Mesothelial cell of epicardium (in vitro differentiated cells): ENCODE measurements at regions not wholly inside any gene's neighbourhood (a gene's known extent, or its start where the extent isn't known, plus 50 kb on each side); places are given as distances from the start of the nearest gene placed in this dataset.

Source experiments
- DNase-seq, 2 experiments: peaks; one replicate each; pipeline ENCODE4 v3.0.0; 2021; ENCODE audit warnings: low spot score in 2 of 2; ENCODE audit not compliant: unreplicated experiment in 2 of 2
- H3K27ac Mint-ChIP-seq: 2 replicates; pipeline ENCODE4 v1.8.0; 2021; ENCODE audit warnings: mixed read lengths
- H3K27me3 Mint-ChIP-seq: 2 replicates; pipeline ENCODE4 v1.8.0; 2021; ENCODE audit warnings: low read depth, mixed read lengths
- H3K36me3 Mint-ChIP-seq: 2 replicates; pipeline ENCODE4 v1.8.0; 2021; ENCODE audit warnings: mixed read lengths
- H3K4me1 Mint-ChIP-seq: 2 replicates; pipeline ENCODE4 v1.8.0; 2021; ENCODE audit warnings: mixed read lengths
- H3K4me3 Mint-ChIP-seq: 2 replicates; pipeline ENCODE4 v1.8.0; 2021; ENCODE audit warnings: mild to moderate bottlenecking, moderate library complexity, mixed read lengths
- H3K9me3 Mint-ChIP-seq: 2 replicates; pipeline ENCODE4 v1.8.0; 2021; ENCODE audit warnings: mixed read lengths
- TF ChIP-seq, protein P1 (sequence below): fragments of 200-600 bp; sonication (generic); IDR thresholded peaks from one replicate; pipeline ENCODE4 v1.5.0; 2021; ENCODE audit warnings: antibody characterized with exemption; ENCODE audit not compliant: unreplicated experiment

DNA sequence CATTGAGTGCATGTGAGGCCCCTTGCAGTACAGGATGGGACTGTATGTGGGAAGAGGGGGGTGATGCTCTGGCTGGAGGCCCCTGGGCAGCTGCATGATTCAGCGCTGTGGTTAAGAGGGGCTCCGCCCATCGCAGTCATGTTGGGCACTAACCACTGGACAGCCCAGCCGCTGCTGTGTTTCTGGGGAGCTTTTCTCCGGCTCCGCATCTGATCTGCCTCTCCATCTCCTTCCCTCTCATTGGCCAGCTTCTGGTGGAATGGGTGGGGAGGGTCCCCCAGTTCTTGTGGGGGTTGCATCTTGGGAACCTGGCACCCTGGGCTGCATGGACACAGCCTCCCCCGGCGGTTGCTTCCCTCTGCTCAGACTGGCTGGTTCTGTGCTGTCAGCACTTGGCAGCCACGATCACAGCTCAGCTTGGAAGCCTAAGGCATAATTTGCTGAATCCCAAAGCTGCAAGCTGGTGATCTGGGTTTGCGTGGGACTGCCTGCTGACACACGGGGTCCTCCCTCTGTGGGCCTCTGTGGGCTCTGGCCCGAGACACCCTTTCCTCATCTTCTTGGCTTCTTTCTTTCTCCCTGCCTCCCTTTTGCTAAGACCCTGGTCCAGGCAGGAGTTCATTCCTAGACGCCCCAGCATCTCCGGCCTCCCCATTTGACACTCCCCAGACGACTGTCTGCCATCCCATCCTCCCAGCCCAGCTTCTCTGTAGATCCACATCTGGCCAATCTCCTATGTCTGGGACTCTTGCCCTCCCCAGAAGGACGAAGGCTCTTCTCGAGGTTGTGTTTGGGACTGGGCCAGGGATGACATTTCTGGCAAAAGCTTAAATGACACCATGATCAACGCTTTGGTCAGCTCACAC, 168.3 kb downstream of the SEC14L1 start:
- Mint-ChIP-seq H3K27me3 (no peaks in the 10 kb centered on the region), H3K4me1 (peaks cover 31% of the 10 kb centered on the region), H3K27ac (peak overlapping the region; percentile 39), H3K36me3 (no peaks in the 10 kb centered on the region), H3K9me3 (no peaks in the 10 kb centered on the region), H3K4me3 (no peak overlapping the region)
- DNase-seq: no peak
- TF ChIP-seq, protein P1, sequence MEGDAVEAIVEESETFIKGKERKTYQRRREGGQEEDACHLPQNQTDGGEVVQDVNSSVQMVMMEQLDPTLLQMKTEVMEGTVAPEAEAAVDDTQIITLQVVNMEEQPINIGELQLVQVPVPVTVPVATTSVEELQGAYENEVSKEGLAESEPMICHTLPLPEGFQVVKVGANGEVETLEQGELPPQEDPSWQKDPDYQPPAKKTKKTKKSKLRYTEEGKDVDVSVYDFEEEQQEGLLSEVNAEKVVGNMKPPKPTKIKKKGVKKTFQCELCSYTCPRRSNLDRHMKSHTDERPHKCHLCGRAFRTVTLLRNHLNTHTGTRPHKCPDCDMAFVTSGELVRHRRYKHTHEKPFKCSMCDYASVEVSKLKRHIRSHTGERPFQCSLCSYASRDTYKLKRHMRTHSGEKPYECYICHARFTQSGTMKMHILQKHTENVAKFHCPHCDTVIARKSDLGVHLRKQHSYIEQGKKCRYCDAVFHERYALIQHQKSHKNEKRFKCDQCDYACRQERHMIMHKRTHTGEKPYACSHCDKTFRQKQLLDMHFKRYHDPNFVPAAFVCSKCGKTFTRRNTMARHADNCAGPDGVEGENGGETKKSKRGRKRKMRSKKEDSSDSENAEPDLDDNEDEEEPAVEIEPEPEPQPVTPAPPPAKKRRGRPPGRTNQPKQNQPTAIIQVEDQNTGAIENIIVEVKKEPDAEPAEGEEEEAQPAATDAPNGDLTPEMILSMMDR: no peak

DNA sequence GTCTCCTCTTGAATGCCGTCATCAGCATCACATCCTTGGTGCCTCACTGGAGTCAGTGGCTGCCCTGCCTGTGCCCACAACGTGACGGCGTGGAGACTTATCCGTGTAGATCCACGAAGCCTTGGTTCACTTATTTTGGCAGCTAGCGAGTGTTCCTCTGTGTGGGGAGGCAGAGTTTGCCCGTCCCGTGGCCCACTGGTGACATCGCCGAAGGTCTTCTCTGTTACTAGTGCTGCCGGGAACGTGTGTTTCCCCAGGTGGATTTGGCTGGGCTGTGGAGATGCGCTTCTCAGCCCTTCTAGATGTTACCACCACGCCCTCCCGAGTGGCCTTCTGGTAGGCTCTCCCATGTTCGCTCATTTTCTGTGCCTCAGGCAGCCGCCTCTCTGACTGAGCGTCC, 169.6 kb downstream of the SEC14L1 start:
- H3K4me1 Mint-ChIP-seq: peaks cover 28% of the 10 kb centered on the region
- no peaks in the 10 kb centered on the region for H3K27me3 Mint-ChIP-seq
- no peaks in the 10 kb centered on the region for H3K9me3 Mint-ChIP-seq
- no peak overlapping the region for H3K27ac Mint-ChIP-seq
- H3K36me3 Mint-ChIP-seq: no peaks in the 10 kb centered on the region
- TF ChIP-seq, protein P1: no peak
- no peak for DNase-seq
- H3K4me3 Mint-ChIP-seq: no peak overlapping the region

DNA sequence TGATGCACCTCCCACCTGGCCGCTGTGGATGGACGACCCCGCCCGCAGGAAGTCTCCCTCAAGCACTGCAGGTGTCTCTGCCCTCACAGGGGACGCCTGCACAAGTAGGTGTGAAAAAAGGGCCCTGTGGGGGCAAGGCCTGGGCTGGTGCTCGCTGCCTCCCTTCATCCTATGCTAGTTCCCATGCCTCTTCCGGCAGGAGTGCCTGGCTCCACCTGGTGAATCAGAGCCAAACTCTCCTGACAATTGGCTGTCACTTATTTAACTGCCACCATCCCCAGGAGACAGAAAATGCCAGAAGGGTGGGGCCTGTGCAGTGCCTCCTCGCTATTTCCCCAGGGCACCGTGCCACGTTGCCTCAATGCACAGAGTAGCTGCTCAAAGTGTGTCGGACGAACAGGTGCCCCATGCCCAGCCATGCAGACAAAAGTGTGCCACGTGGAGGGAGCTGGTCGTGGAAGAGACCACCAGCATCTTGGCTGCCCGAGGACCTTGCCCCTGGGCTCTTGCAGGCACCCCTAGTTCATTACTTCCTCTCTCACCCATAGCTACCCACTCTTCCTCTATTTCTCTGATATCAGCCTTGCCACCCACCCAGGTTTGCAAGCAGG, 170.7 kb downstream of the SEC14L1 start:
- H3K9me3 Mint-ChIP-seq: no peaks in the 10 kb centered on the region
- H3K4me1 Mint-ChIP-seq: peaks cover 34% of the 10 kb centered on the region
- DNase-seq: no peak
- no peaks in the 10 kb centered on the region for H3K27me3 Mint-ChIP-seq
- no peak overlapping the region for H3K27ac Mint-ChIP-seq
- no peaks in the 10 kb centered on the region for H3K36me3 Mint-ChIP-seq
- no peak overlapping the region for H3K4me3 Mint-ChIP-seq
- TF ChIP-seq, protein P1: no peak

DNA sequence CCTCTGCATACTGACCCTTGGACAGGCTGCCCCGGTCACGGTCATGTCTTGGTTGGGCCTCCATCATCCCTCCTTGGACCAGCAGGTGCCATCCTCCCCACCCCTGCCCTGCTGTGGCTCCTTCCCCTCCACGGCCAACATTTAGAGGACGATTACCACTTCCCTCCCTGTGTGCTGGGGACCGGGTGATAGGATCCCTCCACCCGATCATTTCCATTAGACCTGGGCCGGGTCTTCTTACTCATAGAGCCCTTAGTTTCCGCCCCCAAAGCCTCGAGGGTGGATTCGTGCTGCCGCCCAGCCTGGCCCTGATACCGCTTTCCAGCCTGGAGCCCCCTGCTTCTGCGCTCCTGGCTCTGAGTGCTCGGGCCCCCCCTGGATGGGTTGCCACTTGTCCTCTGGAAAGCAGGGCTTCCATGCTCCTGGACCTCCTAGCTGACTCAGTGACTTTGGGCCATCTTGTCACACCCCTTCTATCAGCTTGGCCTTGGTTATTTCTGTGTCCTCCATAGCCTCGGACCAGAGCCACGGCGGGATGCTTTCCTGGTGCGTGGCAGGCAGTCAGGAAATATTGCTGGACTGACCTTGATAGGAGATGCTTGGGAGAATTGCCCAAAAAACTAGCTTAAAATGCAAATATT, 171.4 kb downstream of the SEC14L1 start:
- Mint-ChIP-seq H3K27me3 (no peaks in the 10 kb centered on the region), H3K36me3 (no peaks in the 10 kb centered on the region), H3K4me3 (no peak overlapping the region), H3K9me3 (no peaks in the 10 kb centered on the region), H3K27ac (no peak overlapping the region), H3K4me1 (peaks cover 29% of the 10 kb centered on the region)
- DNase-seq: no peak
- TF ChIP-seq, protein P1: no peak

DNA sequence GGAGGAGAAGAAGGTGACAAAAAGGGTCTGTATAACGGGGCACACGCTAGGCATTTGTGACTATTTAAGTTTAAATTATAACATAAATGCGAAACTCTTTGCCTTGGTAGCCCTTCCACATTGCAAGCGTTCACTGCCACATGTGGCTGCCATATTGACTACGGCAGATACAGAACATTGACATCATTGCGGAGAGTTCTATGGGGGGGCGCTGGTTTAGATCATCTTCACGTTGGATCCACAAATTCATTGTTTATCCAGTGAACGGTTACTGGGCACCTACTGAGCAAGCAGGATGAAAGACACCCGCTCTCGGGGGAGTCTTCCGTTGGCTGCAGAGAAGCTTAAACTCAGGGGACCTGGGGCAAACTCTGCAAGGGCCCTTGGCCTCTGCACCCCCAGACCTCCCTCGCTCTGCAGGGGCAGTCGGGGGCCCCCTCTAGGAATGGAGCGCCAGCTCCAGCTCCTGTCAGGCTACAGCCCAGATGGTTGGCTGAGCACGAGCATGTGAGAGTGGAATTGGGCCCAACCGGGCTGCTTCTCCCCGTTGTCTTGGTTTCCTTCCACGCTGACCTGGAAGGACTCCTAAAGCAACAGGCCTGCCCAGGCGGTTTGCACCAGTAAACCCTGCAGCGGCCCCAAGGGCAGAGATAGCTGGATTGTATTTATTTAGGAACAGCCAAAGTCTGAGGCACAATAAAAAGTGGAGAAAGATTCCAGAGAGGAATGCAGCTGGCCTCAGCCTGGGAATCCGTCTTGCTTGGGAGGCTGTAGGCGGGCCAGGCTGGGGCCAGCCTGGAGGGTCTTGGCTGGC, 172.2 kb downstream of the SEC14L1 start:
- TF ChIP-seq, protein P1: no peak
- Mint-ChIP-seq H3K4me3 (no peak overlapping the region), H3K4me1 (peaks cover 27% of the 10 kb centered on the region), H3K9me3 (no peaks in the 10 kb centered on the region), H3K36me3 (no peaks in the 10 kb centered on the region), H3K27me3 (no peaks in the 10 kb centered on the region), H3K27ac (peak overlapping the region; percentile 95)
- peak in 1 of 2 experiments; percentile 18 for DNase-seq
